ENCODE measurements at regions not wholly inside any gene's neighbourhood (a gene's known extent, or its start where the extent isn't known, plus 50 kb on each side); places are given as distances from the start of the nearest gene placed in this dataset.

DNA sequence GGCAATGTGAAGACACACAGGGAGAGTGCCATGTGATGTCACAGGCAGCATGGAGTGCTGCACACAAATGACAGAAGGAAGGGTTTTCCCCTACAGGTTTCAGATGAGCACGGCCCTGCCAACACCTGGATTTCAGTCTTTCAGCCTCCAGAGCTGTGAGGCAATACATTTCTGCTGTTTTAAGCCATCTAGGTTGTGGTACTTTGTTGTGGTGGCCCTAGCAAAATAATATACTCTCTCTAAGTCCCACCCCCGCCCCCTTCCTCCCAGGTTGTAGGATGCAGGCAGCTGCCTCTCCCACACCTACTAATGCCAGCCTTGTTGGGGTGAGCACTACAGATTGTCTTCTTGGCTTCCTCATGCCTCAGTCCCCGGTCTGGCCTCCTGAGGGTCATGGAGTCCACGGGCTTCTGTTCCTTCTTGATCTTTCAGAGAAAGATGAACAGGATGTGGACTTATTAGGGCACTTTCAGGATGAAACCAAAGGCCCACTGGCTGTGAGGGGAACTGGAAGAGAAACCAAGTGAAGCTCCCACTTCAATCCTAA, 180.0 kb downstream of the CD47 start (continued):
- TF ChIP-seq, protein P1, sequence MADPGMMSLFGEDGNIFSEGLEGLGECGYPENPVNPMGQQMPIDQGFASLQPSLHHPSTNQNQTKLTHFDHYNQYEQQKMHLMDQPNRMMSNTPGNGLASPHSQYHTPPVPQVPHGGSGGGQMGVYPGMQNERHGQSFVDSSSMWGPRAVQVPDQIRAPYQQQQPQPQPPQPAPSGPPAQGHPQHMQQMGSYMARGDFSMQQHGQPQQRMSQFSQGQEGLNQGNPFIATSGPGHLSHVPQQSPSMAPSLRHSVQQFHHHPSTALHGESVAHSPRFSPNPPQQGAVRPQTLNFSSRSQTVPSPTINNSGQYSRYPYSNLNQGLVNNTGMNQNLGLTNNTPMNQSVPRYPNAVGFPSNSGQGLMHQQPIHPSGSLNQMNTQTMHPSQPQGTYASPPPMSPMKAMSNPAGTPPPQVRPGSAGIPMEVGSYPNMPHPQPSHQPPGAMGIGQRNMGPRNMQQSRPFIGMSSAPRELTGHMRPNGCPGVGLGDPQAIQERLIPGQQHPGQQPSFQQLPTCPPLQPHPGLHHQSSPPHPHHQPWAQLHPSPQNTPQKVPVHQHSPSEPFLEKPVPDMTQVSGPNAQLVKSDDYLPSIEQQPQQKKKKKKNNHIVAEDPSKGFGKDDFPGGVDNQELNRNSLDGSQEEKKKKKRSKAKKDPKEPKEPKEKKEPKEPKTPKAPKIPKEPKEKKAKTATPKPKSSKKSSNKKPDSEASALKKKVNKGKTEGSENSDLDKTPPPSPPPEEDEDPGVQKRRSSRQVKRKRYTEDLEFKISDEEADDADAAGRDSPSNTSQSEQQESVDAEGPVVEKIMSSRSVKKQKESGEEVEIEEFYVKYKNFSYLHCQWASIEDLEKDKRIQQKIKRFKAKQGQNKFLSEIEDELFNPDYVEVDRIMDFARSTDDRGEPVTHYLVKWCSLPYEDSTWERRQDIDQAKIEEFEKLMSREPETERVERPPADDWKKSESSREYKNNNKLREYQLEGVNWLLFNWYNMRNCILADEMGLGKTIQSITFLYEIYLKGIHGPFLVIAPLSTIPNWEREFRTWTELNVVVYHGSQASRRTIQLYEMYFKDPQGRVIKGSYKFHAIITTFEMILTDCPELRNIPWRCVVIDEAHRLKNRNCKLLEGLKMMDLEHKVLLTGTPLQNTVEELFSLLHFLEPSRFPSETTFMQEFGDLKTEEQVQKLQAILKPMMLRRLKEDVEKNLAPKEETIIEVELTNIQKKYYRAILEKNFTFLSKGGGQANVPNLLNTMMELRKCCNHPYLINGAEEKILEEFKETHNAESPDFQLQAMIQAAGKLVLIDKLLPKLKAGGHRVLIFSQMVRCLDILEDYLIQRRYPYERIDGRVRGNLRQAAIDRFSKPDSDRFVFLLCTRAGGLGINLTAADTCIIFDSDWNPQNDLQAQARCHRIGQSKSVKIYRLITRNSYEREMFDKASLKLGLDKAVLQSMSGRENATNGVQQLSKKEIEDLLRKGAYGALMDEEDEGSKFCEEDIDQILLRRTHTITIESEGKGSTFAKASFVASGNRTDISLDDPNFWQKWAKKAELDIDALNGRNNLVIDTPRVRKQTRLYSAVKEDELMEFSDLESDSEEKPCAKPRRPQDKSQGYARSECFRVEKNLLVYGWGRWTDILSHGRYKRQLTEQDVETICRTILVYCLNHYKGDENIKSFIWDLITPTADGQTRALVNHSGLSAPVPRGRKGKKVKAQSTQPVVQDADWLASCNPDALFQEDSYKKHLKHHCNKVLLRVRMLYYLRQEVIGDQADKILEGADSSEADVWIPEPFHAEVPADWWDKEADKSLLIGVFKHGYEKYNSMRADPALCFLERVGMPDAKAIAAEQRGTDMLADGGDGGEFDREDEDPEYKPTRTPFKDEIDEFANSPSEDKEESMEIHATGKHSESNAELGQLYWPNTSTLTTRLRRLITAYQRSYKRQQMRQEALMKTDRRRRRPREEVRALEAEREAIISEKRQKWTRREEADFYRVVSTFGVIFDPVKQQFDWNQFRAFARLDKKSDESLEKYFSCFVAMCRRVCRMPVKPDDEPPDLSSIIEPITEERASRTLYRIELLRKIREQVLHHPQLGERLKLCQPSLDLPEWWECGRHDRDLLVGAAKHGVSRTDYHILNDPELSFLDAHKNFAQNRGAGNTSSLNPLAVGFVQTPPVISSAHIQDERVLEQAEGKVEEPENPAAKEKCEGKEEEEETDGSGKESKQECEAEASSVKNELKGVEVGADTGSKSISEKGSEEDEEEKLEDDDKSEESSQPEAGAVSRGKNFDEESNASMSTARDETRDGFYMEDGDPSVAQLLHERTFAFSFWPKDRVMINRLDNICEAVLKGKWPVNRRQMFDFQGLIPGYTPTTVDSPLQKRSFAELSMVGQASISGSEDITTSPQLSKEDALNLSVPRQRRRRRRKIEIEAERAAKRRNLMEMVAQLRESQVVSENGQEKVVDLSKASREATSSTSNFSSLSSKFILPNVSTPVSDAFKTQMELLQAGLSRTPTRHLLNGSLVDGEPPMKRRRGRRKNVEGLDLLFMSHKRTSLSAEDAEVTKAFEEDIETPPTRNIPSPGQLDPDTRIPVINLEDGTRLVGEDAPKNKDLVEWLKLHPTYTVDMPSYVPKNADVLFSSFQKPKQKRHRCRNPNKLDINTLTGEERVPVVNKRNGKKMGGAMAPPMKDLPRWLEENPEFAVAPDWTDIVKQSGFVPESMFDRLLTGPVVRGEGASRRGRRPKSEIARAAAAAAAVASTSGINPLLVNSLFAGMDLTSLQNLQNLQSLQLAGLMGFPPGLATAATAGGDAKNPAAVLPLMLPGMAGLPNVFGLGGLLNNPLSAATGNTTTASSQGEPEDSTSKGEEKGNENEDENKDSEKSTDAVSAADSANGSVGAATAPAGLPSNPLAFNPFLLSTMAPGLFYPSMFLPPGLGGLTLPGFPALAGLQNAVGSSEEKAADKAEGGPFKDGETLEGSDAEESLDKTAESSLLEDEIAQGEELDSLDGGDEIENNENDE (IDR thresholded peaks at IDR 0.05; ENCODE audit: insufficient replicate concordance, low read length): no peak
- TF ChIP-seq GTF2F1 (IDR thresholded peaks at IDR 0.05; ENCODE audit: borderline replicate concordance, low read depth, low read length) (no peak), MAFK (IDR thresholded peaks at IDR 0.05; ENCODE audit: low read depth, low read length) (no peak), TAF1 (IDR thresholded peaks at IDR 0.05; ENCODE audit: low read depth, low read length) (no peak), RXRA (IDR thresholded peaks at IDR 0.05; ENCODE audit: insufficient read depth, low read depth, low read length) (no peak), CEBPB (IDR thresholded peaks at IDR 0.05; ENCODE audit: low read depth, low read length) (no peak), HDAC2 (IDR thresholded peaks at IDR 0.05; ENCODE audit: borderline replicate concordance in 1 of 2, low read depth in 2 of 2, low read length in 2 of 2) (no peak)
